ENCODE measurements at regions not wholly inside any gene's neighbourhood (a gene's known extent, or its start where the extent isn't known, plus 50 kb on each side); places are given as distances from the start of the nearest gene placed in this dataset.

DNA sequence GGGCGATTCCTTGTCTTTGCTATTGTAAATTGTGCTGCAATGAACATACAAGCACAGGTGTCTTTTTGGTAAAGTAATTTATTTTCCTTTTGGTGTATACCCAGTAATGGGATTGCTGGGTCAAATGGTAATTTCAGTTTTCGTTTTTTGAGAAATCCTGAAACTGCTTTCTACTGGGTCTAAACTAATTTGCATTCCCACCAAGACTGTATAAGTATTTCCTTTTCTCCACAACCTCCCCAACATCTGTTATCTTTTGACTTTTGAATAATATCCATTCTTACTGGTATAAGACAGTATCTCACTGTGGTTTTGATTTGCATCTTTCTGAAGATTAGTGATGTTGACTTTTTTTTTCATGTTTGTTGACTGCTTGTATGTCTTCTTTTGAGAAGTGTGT is 2506.0 kb downstream of the PCDH7 start:
- H3K27me3 ChIP-seq (ENCODE audit: control insufficient read depth, insufficient read depth, low read length): no peaks in the 10 kb centered on the region
- TF ChIP-seq, protein P1, sequence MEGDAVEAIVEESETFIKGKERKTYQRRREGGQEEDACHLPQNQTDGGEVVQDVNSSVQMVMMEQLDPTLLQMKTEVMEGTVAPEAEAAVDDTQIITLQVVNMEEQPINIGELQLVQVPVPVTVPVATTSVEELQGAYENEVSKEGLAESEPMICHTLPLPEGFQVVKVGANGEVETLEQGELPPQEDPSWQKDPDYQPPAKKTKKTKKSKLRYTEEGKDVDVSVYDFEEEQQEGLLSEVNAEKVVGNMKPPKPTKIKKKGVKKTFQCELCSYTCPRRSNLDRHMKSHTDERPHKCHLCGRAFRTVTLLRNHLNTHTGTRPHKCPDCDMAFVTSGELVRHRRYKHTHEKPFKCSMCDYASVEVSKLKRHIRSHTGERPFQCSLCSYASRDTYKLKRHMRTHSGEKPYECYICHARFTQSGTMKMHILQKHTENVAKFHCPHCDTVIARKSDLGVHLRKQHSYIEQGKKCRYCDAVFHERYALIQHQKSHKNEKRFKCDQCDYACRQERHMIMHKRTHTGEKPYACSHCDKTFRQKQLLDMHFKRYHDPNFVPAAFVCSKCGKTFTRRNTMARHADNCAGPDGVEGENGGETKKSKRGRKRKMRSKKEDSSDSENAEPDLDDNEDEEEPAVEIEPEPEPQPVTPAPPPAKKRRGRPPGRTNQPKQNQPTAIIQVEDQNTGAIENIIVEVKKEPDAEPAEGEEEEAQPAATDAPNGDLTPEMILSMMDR (IDR thresholded peaks at IDR 0.05; ENCODE audit: insufficient read depth, low read length, poor library complexity, severe bottlenecking): no peak
- H3K36me3 ChIP-seq (ENCODE audit: control insufficient read depth, insufficient read depth, low read length): no peaks in the 10 kb centered on the region

DNA sequence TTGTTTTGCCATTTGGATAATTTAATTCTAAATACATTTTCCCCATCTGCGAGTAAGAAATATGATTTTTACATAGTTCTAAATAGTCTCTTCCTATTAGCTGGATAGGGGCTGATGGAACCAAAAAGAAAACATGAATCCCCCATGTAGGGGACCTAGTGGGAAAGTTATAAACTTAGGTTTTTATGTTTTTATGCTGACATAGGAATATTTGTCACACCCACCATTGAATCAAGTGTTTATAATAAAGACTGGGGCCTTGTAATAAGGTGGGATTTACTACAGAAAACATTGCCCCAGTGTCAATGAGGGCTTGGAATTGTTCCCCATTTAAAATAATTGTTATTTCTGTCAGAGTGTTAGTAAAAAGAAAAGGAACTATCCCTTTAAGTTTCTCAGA is 2506.6 kb downstream of the PCDH7 start:
- DNase-seq (ENCODE audit: low read depth): no peak

More for the DNA sequence above, 2506.0 kb downstream of the PCDH7 start:
- no peak overlapping the region for H3K4me3 ChIP-seq (ENCODE audit: low read depth, low read length)
- DNase-seq (ENCODE audit: low read depth): no peak

DNA sequence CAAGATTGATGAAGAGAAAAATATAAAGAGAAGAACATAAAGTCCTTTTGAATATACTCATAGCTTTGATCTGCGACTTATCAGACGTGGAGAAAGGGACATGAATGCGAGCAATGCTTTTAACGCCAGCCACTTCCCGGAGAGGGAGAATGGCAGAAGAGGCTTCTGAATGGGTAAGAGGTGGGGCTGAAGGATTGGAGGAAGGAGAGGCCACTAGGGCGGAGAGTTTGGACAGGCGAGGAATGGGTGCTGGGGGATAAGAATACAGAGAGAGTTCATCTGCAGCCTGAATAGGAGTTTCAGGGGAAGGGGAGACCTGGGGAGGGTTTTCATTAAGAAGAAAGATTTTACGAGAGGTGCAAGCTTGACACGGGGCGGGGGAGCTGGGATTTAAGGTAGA is 2534.9 kb downstream of the PCDH7 start:
- DNase-seq (ENCODE audit: low read depth): no peak
- H3K27me3 ChIP-seq (ENCODE audit: control insufficient read depth, insufficient read depth, low read length): no peaks in the 10 kb centered on the region
- TF ChIP-seq, protein P1 (IDR thresholded peaks at IDR 0.05; ENCODE audit: insufficient read depth, low read length, poor library complexity, severe bottlenecking): no peak
- H3K36me3 ChIP-seq (ENCODE audit: control insufficient read depth, insufficient read depth, low read length): no peaks in the 10 kb centered on the region
- no peak overlapping the region for H3K4me3 ChIP-seq (ENCODE audit: low read depth, low read length)

More for the DNA sequence above, 2506.6 kb downstream of the PCDH7 start:
- Histone ChIP-seq H3K4me3 (ENCODE audit: low read depth, low read length) (no peak overlapping the region), H3K27me3 (ENCODE audit: control insufficient read depth, insufficient read depth, low read length) (no peaks in the 10 kb centered on the region), H3K36me3 (ENCODE audit: control insufficient read depth, insufficient read depth, low read length) (no peaks in the 10 kb centered on the region)
- TF ChIP-seq, protein P1 (IDR thresholded peaks at IDR 0.05; ENCODE audit: insufficient read depth, low read length, poor library complexity, severe bottlenecking): no peak

DNA sequence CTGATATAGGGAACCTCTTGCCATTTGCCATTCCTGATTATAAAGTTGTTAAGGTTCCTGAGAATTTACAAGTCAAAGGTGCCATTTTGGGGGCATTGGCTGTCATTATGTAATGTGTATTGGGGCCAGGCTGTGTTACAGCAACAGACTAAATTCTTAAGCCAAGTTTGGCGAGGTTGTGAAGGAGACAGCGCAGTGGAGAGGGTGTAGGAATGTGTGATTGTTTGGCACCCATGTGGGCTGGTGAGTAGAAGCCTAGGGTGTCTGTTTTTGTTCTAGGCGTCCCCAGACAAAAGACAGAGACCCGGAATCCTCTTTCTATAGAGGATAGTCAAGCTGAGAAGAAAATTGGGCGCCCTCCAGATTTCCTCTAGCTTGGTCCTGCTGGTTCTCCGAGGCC is 2535.3 kb downstream of the PCDH7 start:
- Histone ChIP-seq H3K4me3 (ENCODE audit: low read depth, low read length) (no peak overlapping the region), H3K27me3 (ENCODE audit: control insufficient read depth, insufficient read depth, low read length) (no peaks in the 10 kb centered on the region), H3K36me3 (ENCODE audit: control insufficient read depth, insufficient read depth, low read length) (no peaks in the 10 kb centered on the region)
- DNase-seq (ENCODE audit: low read depth): no peak
- TF ChIP-seq, protein P1 (IDR thresholded peaks at IDR 0.05; ENCODE audit: insufficient read depth, low read length, poor library complexity, severe bottlenecking): no peak

DNA sequence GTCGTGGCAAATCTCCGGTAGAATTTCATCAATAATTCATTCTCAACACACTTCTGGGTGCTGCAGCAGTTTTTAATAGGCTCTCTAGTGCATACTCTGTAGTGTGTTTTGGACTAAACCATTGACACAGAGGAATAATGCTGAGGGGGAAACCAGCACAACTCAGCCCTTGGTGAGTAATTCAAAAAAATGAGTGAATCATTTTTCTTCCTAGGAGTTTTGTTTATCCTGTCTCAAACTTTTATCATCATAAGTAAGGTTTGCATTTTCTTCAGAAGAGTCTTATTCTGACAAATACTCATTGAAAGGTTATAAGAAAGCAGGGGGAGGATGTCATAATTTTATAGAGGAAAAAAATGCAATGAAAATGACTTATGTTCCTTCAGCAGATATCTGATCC is 2542.7 kb downstream of the PCDH7 start:
- Histone ChIP-seq H3K4me3 (ENCODE audit: low read depth, low read length) (no peak overlapping the region), H3K36me3 (ENCODE audit: control insufficient read depth, insufficient read depth, low read length) (no peaks in the 10 kb centered on the region), H3K27me3 (ENCODE audit: control insufficient read depth, insufficient read depth, low read length) (no peaks in the 10 kb centered on the region)
- no peak for DNase-seq (ENCODE audit: low read depth)
- TF ChIP-seq, protein P1 (IDR thresholded peaks at IDR 0.05; ENCODE audit: insufficient read depth, low read length, poor library complexity, severe bottlenecking): no peak

DNA sequence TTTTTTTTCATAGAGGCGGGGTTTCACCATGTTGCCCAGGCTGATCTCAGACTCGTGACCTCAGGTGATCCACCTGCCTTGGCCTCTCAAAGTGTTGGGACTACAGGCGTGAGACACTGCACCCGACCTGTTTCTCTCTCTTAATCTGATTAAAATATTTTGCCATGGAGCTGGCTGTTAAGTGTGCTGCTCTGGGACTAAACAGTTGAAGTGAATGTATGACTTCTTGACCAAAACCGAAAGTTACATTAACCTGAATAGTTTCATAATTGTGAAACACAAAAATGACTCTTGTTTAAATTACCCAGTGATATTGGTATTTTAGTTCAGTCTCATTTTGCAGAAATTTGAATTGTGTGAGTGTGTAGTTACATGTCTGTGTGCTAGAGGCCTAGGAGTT is 2548.6 kb downstream of the PCDH7 start:
- Histone ChIP-seq H3K36me3 (ENCODE audit: control insufficient read depth, insufficient read depth, low read length) (no peaks in the 10 kb centered on the region), H3K27me3 (ENCODE audit: control insufficient read depth, insufficient read depth, low read length) (no peaks in the 10 kb centered on the region), H3K4me3 (ENCODE audit: low read depth, low read length) (no peak overlapping the region)
- no peak for DNase-seq (ENCODE audit: low read depth)
- TF ChIP-seq, protein P1 (IDR thresholded peaks at IDR 0.05; ENCODE audit: insufficient read depth, low read length, poor library complexity, severe bottlenecking): no peak

Data from kidney epithelial cell (primary cell).